GM12878 (cell line): ENCODE measurements at regions not wholly inside any gene's neighbourhood (a gene's known extent, or its start where the extent isn't known, plus 50 kb on each side); places are given as distances from the start of the nearest gene placed in this dataset.

Experiments
- CBX5 ChIP-seq: sonication (generic); IDR thresholded peaks from 2 replicates; pipeline ENCODE4 v1.6.1; 2016; ENCODE audit warnings: low read depth, moderate library complexity, mild to moderate bottlenecking, inconsistent platforms
- JUND ChIP-seq: IDR thresholded peaks from 2 replicates; pipeline ENCODE4 v1.6.1; 2012; ENCODE audit warnings: low read depth, mild to moderate bottlenecking, low read length, improper control_type of control experiment, moderate library complexity
- SIN3A ChIP-seq: IDR thresholded peaks from 2 replicates; pipeline ENCODE4 v1.6.1; 2012; ENCODE audit warnings: low read depth, low read length, improper control_type of control experiment
- SKIL ChIP-seq: fragments of 450-650 bp; IDR thresholded peaks from 2 replicates; pipeline ENCODE4 v1.6.1; 2017; ENCODE audit warnings: mild to moderate bottlenecking, low read depth, inconsistent platforms; ENCODE audit not compliant: poor library complexity, severe bottlenecking
- ZBTB40 ChIP-seq: fragments of 450-650 bp; IDR thresholded peaks from 2 replicates; pipeline ENCODE4 v1.6.1; 2016; ENCODE audit warnings: mild to moderate bottlenecking, moderate library complexity, borderline replicate concordance

- TF ChIP-seq ZBTB40 = no peak
- TF ChIP-seq SKIL = no peak
- TF ChIP-seq CBX5 = no peak
- TF ChIP-seq JUND = no peak
- no peak for TF ChIP-seq SIN3A
- TF ChIP-seq, all 136 proteins: peak for 0
These were observed 50.4 kb upstream of the HS3ST2 start (continued) for GRCh38 chr16:22763437-22764080.
